H1 (cell line): ENCODE measurements at regions not wholly inside any gene's neighbourhood (a gene's known extent, or its start where the extent isn't known, plus 50 kb on each side); places are given as distances from the start of the nearest gene placed in this dataset.

Experiments used
- BRCA1 ChIP-seq: IDR thresholded peaks from 2 replicates; pipeline ENCODE4 v1.6.1; 2012; ENCODE audit warnings: low read depth, low read length, improper control_type of control experiment
- CBX5 ChIP-seq: fragments of 300-800, 300-1000 bp; sonication (generic); IDR thresholded peaks from 2 replicates; pipeline ENCODE4 v1.7.1; 2016; ENCODE audit warnings: antibody characterized with exemption, low read length, low read depth
- EZH2 ChIP-seq: fragments of 200-600 bp; sonication (generic); IDR thresholded peaks from 2 replicates; pipeline ENCODE4 v1.7.1; 2012; ENCODE audit warnings: low read depth, mild to moderate bottlenecking, moderate library complexity, low read length, inconsistent platforms; ENCODE audit not compliant: severe bottlenecking
- POLR2A ChIP-seq, 2 experiments: IDR thresholded peaks; 1 replicate in 1 of 2; 2 replicates in 1 of 2; pipeline ENCODE4 v1.6.1; 2011; ENCODE audit warnings: low read depth in 2 of 2, low read length in 2 of 2, mild to moderate bottlenecking in 2 of 2; ENCODE audit errors: control extremely low read depth in 1 of 2
- POLR2AphosphoS5 ChIP-seq: IDR thresholded peaks from 2 replicates; pipeline ENCODE4 v1.6.1; 2011; ENCODE audit warnings: low read depth, low read length
- POU5F1 ChIP-seq: IDR thresholded peaks from 2 replicates; pipeline ENCODE4 v1.6.1; 2011; ENCODE audit warnings: low read depth, mild to moderate bottlenecking, low read length, moderate library complexity
- ZNF274 ChIP-seq: IDR thresholded peaks from 2 replicates; pipeline ENCODE4 v1.7.0; 2012; ENCODE audit warnings: low read length, borderline replicate concordance; ENCODE audit errors: extremely low read depth
- TF ChIP-seq, protein P1 (sequence below), 3 experiments: IDR thresholded peaks; 1 replicate in 2 of 3; 2 replicates in 1 of 3; pipeline versions ENCODE4 v1.5.1 to v1.6.1; 2011; ENCODE audit warnings: low read length in 3 of 3, mild to moderate bottlenecking in 3 of 3, inconsistent platforms in 2 of 3, low read depth in 1 of 3, moderate library complexity in 1 of 3; ENCODE audit not compliant: insufficient read depth in 1 of 3; ENCODE audit errors: control extremely low read depth in 1 of 3

DNA sequence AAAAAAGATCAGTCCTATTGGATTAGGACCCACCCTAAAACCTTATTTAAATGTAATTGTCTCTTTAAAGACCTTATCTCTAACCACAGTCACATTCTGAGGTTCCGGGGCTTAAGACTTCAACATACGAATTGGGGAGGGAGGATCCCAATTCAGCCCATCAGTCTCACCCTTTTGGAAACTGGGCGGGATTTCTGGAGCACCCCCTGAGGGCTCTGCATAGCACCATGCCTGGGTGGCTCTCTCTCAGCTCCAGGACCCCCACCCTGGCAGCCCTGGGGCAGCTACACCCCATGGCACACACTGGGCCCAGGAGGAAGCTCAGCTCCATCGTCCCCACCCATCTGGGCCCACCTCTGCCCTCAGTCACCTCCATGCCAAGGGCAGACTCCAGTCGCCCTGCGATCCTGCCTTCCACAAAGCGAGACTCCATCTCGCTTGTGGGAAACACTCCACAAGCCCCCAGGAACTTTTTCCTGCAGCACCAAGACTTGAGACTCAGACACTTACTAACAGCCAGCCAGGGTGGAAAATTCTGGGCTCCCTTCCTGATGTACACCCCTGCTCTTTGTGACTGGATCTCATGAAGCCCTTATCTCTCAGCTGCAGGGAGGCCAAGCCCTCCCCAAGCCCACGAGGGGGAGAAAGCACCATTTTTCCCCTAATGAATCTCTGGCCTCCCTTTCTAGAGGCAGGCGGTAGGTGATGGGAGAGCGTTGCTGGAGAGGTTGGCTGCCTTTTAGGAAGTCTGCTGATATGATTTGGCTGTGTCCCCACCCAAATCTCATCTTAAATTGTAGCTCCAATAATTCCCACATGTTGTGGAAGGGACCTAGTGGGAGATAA, 90.8 kb upstream of the KDM7A start:
- TF ChIP-seq POLR2AphosphoS5 (no peak), POLR2A (IDR thresholded peaks at IDR 0.05; ENCODE audit: control extremely low read depth in 1 of 2, low read depth in 2 of 2, low read length in 2 of 2) (no peak), BRCA1 (no peak), ZNF274 (no peak), POU5F1 (no peak), EZH2 (no peak), CBX5 (no peak)
- TF ChIP-seq, protein P1, sequence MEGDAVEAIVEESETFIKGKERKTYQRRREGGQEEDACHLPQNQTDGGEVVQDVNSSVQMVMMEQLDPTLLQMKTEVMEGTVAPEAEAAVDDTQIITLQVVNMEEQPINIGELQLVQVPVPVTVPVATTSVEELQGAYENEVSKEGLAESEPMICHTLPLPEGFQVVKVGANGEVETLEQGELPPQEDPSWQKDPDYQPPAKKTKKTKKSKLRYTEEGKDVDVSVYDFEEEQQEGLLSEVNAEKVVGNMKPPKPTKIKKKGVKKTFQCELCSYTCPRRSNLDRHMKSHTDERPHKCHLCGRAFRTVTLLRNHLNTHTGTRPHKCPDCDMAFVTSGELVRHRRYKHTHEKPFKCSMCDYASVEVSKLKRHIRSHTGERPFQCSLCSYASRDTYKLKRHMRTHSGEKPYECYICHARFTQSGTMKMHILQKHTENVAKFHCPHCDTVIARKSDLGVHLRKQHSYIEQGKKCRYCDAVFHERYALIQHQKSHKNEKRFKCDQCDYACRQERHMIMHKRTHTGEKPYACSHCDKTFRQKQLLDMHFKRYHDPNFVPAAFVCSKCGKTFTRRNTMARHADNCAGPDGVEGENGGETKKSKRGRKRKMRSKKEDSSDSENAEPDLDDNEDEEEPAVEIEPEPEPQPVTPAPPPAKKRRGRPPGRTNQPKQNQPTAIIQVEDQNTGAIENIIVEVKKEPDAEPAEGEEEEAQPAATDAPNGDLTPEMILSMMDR (IDR thresholded peaks at IDR 0.05; ENCODE audit: control extremely low read depth in 1 of 3, insufficient read depth in 1 of 3, low read depth in 1 of 3, low read length in 3 of 3): no peak
